Mesendoderm (in vitro differentiated cells): ENCODE measurements at regions not wholly inside any gene's neighbourhood (a gene's known extent, or its start where the extent isn't known, plus 50 kb on each side); places are given as distances from the start of the nearest gene placed in this dataset.
"Not testable (repeated sequence)": the region's sequence is repeated elsewhere in the genome, so short reads cannot be mapped to it uniquely, and the experiment has no call there.

Experiments
- DNase-seq: peaks from one replicate; pipeline ENCODE4 v3.0.0; 2013
- H2AK5ac ChIP-seq: 2 replicates; pipeline ENCODE4 v1.6.1; 2013; ENCODE audit warnings: low read length, inconsistent platforms
- H2BK120ac ChIP-seq: 2 replicates; pipeline ENCODE4 v1.6.1; 2013; ENCODE audit warnings: low read depth, mild to moderate bottlenecking, low read length, moderate library complexity, mixed read lengths
- H2BK15ac ChIP-seq: replicated peaks from 2 replicates; pipeline ENCODE4 v1.6.1; 2013; ENCODE audit warnings: low read depth, mild to moderate bottlenecking, moderate library complexity
- H2BK5ac ChIP-seq: 2 replicates; pipeline ENCODE4 v1.6.1; 2013; ENCODE audit warnings: low read length, inconsistent platforms
- H3K18ac ChIP-seq: 2 replicates; pipeline ENCODE4 v1.6.1; 2013; ENCODE audit warnings: mild to moderate bottlenecking, low read length, mixed read lengths
- H3K23ac ChIP-seq: one replicate; pipeline ENCODE4 v1.6.1; 2013; ENCODE audit warnings: low read length
- H3K27ac ChIP-seq: 2 replicates; pipeline ENCODE4 v1.5.1; 2013; ENCODE audit warnings: low read depth, mild to moderate bottlenecking, inconsistent platforms, low read length, moderate library complexity
- H3K27me3 ChIP-seq: 2 replicates; pipeline ENCODE4 v1.6.1; 2013; ENCODE audit warnings: low read length, control low read depth, mild to moderate bottlenecking, inconsistent platforms; ENCODE audit not compliant: insufficient read depth, poor library complexity
- H3K36me3 ChIP-seq: 2 replicates; pipeline ENCODE4 v1.6.1; 2013; ENCODE audit warnings: low read length, inconsistent platforms; ENCODE audit not compliant: control insufficient read depth, insufficient read depth
- H3K4ac ChIP-seq: one replicate; pipeline ENCODE4 v1.6.1; 2013; ENCODE audit warnings: low read depth, mild to moderate bottlenecking, low read length, moderate library complexity
- H3K4me1 ChIP-seq: 2 replicates; pipeline ENCODE4 v1.6.1; 2013; ENCODE audit warnings: low read depth, low read length, inconsistent platforms; ENCODE audit not compliant: control insufficient read depth
- H3K4me2 ChIP-seq: 2 replicates; pipeline ENCODE4 v1.6.1; 2013; ENCODE audit warnings: low read length
- H3K4me3 ChIP-seq: 2 replicates; pipeline ENCODE4 v1.5.1; 2013; ENCODE audit warnings: mild to moderate bottlenecking, low read length
- H3K56ac ChIP-seq: one replicate; pipeline ENCODE4 v1.6.1; 2013; ENCODE audit warnings: low read length
- H3K79me1 ChIP-seq: 2 replicates; pipeline ENCODE4 v1.6.1; 2013; ENCODE audit warnings: low read length, inconsistent platforms
- H3K79me2 ChIP-seq: 2 replicates; pipeline ENCODE4 v1.6.1; 2013; ENCODE audit warnings: mild to moderate bottlenecking, low read length; ENCODE audit not compliant: control insufficient read depth, insufficient read depth
- H3K9ac ChIP-seq: 2 replicates; pipeline ENCODE4 v1.6.1; 2013; ENCODE audit warnings: low read length, inconsistent platforms
- H4K5ac ChIP-seq: one replicate; pipeline ENCODE4 v1.6.1; 2013; ENCODE audit warnings: low read length
- H4K8ac ChIP-seq: one replicate; pipeline ENCODE4 v1.6.1; 2013; ENCODE audit warnings: low read depth, mild to moderate bottlenecking, control low read depth, low read length, moderate library complexity
- WGBS: extraction: QIAGEN DNeasy Blood & Tissue Kit; methylation state at CpG from one replicate; pipeline ENCODE4 v1.1.7; 2013; ENCODE audit warnings: low lambda C conversion rate, missing lambda C conversion rate; ENCODE audit not compliant: insufficient coverage; ENCODE audit errors: extremely low coverage; 5-methylcytosine and 5-hydroxymethylcytosine counted together

GRCh38 chr5:1617236-1617755 lies 93.5 kb upstream of the LPCAT1 start:
- not testable (repeated sequence) for H2BK120ac ChIP-seq, H3K79me1 ChIP-seq, H3K23ac ChIP-seq, H3K27me3 ChIP-seq, H3K18ac ChIP-seq, H2BK15ac ChIP-seq, H4K8ac ChIP-seq, H3K4me2 ChIP-seq, H4K5ac ChIP-seq, DNase-seq, H3K4me1 ChIP-seq, H3K4ac ChIP-seq, H3K36me3 ChIP-seq, H3K56ac ChIP-seq, H3K79me2 ChIP-seq, H3K9ac ChIP-seq, H3K4me3 ChIP-seq, H3K27ac ChIP-seq, H2AK5ac ChIP-seq, H2BK5ac ChIP-seq
- WGBS = no CpG with 5 or more reads among the region's 16 CpGs

- not testable (repeated sequence) for H3K4me2 ChIP-seq, H2BK5ac ChIP-seq
- no CpG with 5 or more reads among the region's 13 CpGs for WGBS
These were observed 89.8 kb upstream of the LPCAT1 start for GRCh38 chr5:1613515-1613914.

GRCh38 chr5:1610526-1610925 lies 86.8 kb upstream of the LPCAT1 start:
- H2BK15ac ChIP-seq, H3K4me3 ChIP-seq, H3K79me1 ChIP-seq, H3K9ac ChIP-seq, H3K4me1 ChIP-seq, H3K23ac ChIP-seq, H2BK5ac ChIP-seq, H2AK5ac ChIP-seq, H3K4ac ChIP-seq, H3K18ac ChIP-seq, H3K27ac ChIP-seq, DNase-seq, H2BK120ac ChIP-seq, H3K36me3 ChIP-seq, H4K8ac ChIP-seq, H4K5ac ChIP-seq, H3K27me3 ChIP-seq, H3K79me2 ChIP-seq, H3K56ac ChIP-seq, H3K4me2 ChIP-seq: not testable (repeated sequence)
- no CpG with 5 or more reads among the region's 16 CpGs for WGBS

More at GRCh38 chr5:1613515-1613914, 89.8 kb upstream of the LPCAT1 start:
- DNase-seq, H2BK15ac ChIP-seq, H2AK5ac ChIP-seq, H3K4me3 ChIP-seq, H3K79me2 ChIP-seq, H4K5ac ChIP-seq, H2BK120ac ChIP-seq, H3K23ac ChIP-seq, H3K56ac ChIP-seq, H4K8ac ChIP-seq, H3K4ac ChIP-seq, H3K9ac ChIP-seq, H3K36me3 ChIP-seq, H3K4me1 ChIP-seq, H3K27me3 ChIP-seq, H3K27ac ChIP-seq, H3K79me1 ChIP-seq, H3K18ac ChIP-seq: not testable (repeated sequence)

GRCh38 chr5:1609111-1609510 lies 85.4 kb upstream of the LPCAT1 start:
- not testable (repeated sequence) for H3K36me3 ChIP-seq, H3K4me3 ChIP-seq, H3K27me3 ChIP-seq, H2AK5ac ChIP-seq, H4K8ac ChIP-seq, H3K23ac ChIP-seq, H3K4me2 ChIP-seq, H3K56ac ChIP-seq, H3K9ac ChIP-seq, H3K79me1 ChIP-seq, H3K4me1 ChIP-seq, H3K4ac ChIP-seq, H2BK120ac ChIP-seq, H4K5ac ChIP-seq, H3K27ac ChIP-seq, H2BK15ac ChIP-seq, DNase-seq, H3K79me2 ChIP-seq, H3K18ac ChIP-seq, H2BK5ac ChIP-seq
- no CpG with 5 or more reads among the region's 8 CpGs for WGBS

- DNase-seq, H3K4me3 ChIP-seq, H3K9ac ChIP-seq, H4K8ac ChIP-seq, H4K5ac ChIP-seq, H3K18ac ChIP-seq, H2BK120ac ChIP-seq, H2AK5ac ChIP-seq, H3K27ac ChIP-seq, H3K4me1 ChIP-seq, H3K79me1 ChIP-seq, H3K4me2 ChIP-seq, H2BK15ac ChIP-seq, H3K36me3 ChIP-seq, H3K79me2 ChIP-seq, H3K27me3 ChIP-seq, H3K4ac ChIP-seq, H2BK5ac ChIP-seq, H3K23ac ChIP-seq, H3K56ac ChIP-seq: not testable (repeated sequence)
- no CpG with 5 or more reads among the region's 15 CpGs for WGBS
These were observed 84.6 kb upstream of the LPCAT1 start for GRCh38 chr5:1608336-1608735.

GRCh38 chr5:1606951-1607350 lies 83.2 kb upstream of the LPCAT1 start:
- H2AK5ac ChIP-seq, H3K79me2 ChIP-seq, H2BK5ac ChIP-seq, H3K4ac ChIP-seq, H3K27ac ChIP-seq, H4K5ac ChIP-seq, H3K4me2 ChIP-seq, H3K36me3 ChIP-seq, H3K18ac ChIP-seq, H3K27me3 ChIP-seq, H3K4me1 ChIP-seq, H2BK120ac ChIP-seq, H3K56ac ChIP-seq, H4K8ac ChIP-seq, DNase-seq, H2BK15ac ChIP-seq, H3K4me3 ChIP-seq, H3K9ac ChIP-seq, H3K23ac ChIP-seq, H3K79me1 ChIP-seq: not testable (repeated sequence)
- no CpG with 5 or more reads among the region's 9 CpGs for WGBS
